Stomach (tissue), 8 donors: ENCODE measurements at regions not wholly inside any gene's neighbourhood (a gene's known extent, or its start where the extent isn't known, plus 50 kb on each side); places are given as distances from the start of the nearest gene placed in this dataset.
A peak's percentile ranks its signal among the peaks of the same experiment; 100 is the strongest.

ENCODE experiments used
- DNase-seq, 2 donors: peaks; one replicate each; pipeline versions ENCODE4 v3.0.0 to v3.0.0-alpha.2; 2013 to 2019
- H3K27ac ChIP-seq, 5 donors: fragments of 200-600 bp in 4 of 5; sonication (generic) in 4 of 5; one replicate each; pipeline ENCODE4 v1.5.1; 2013 to 2019; ENCODE audit warnings: mild to moderate bottlenecking in 1 of 5, moderate library complexity in 1 of 5
- H3K27me3 ChIP-seq, 3 donors: fragments of 200-600 bp; sonication (generic); one replicate each; pipeline ENCODE4 v1.5.1; 2017 to 2019; ENCODE audit warnings: mixed run types in 1 of 3
- H3K36me3 ChIP-seq, 4 donors: fragments of 200-600 bp; sonication (generic); 1 replicate in 3 of 4; 2 replicates in 1 of 4; pipeline ENCODE4 v1.5.1; 2016 to 2019
- H3K4me1 ChIP-seq, 4 donors: fragments of 200-600 bp; sonication (generic); one replicate each; pipeline ENCODE4 v1.5.1; 2016 to 2019
- H3K4me3 ChIP-seq, 4 donors: fragments of 200-600 bp; sonication (generic) in 3 of 4; one replicate each; pipeline ENCODE4 v1.5.1; 2016 to 2019; ENCODE audit warnings: mild to moderate bottlenecking in 1 of 4
- H3K9me3 ChIP-seq, 4 donors: fragments of 200-600 bp; sonication (generic); one replicate each; pipeline ENCODE4 v1.5.1; 2016 to 2019
- CTCF ChIP-seq, 7 experiments: fragments of 450-650 bp in 4 of 7; fragments of 200-600 bp in 3 of 7; sonication (generic) in 3 of 7; IDR thresholded peaks; one replicate each; pipeline ENCODE4 v1.5.1; 2016 to 2019; ENCODE audit warnings: antibody characterized with exemption in 7 of 7, control low read depth in 2 of 7, mild to moderate bottlenecking in 1 of 7
- EP300 ChIP-seq: sonication (generic); formaldehyde crosslinking; IDR thresholded peaks from one replicate; pipeline ENCODE4 v1.6.1; 2017; ENCODE audit warnings: antibody characterized with exemption
- POLR2A ChIP-seq, 4 donors: fragments of 450-650 bp; IDR thresholded peaks; one replicate each; pipeline ENCODE4 v1.6.1; 2016; ENCODE audit warnings: antibody characterized with exemption in 4 of 4, control low read depth in 2 of 4, mild to moderate bottlenecking in 1 of 4, moderate library complexity in 1 of 4
- POLR2AphosphoS5 ChIP-seq, 3 donors: sonication (generic); formaldehyde crosslinking; IDR thresholded peaks; one replicate each; pipeline ENCODE4 v1.6.1; 2016; ENCODE audit warnings: antibody characterized with exemption in 3 of 3
- WGBS, 5 donors: extraction: QIAGEN DNeasy Blood & Tissue Kit in 3 of 5; methylation state at CpG; one replicate each; pipeline versions ENCODE4 v1.1.5 to v1.1.7; 2013 to 2018; 5-methylcytosine and 5-hydroxymethylcytosine counted together
- intact Hi-C: fragments of 100-400 bp; cut with DNase I; formaldehyde crosslinking; loops from one replicate; pipeline ENCODE4 v1.15.1; 2023; ENCODE audit warnings: low total_unique reads
- donor health status: healthy with polysubstance abuse.
- donor health status: Bipolar disorder and iron deficiency.
- donor health status: healthy.

GRCh38 chr1:69263921-69264391 is 303.8 kb upstream of the LRRC7 start:
- TF ChIP-seq EP300 (no peak), CTCF (IDR thresholded peaks at IDR 0.05) (no peak)
- H3K4me3 ChIP-seq = no peak overlapping the region
- H3K27me3 ChIP-seq = no peaks in the 10 kb centered on the region
- H3K4me1 ChIP-seq = peaks cover 0 to 19% (median 5%) of the 10 kb centered on the region in 4 donors
- no peaks in the 10 kb centered on the region for H3K9me3 ChIP-seq
- DNase-seq = peak in 1 of 2 donors; percentile 70
- H3K36me3 ChIP-seq = no peaks in the 10 kb centered on the region
- no peak overlapping the region for H3K27ac ChIP-seq
- intact Hi-C loops = no loop called here
- WGBS, 5 donors = 45 to 68% (median 65%) methylated on average over 3 of the region's 3 CpGs

GRCh38 chr1:69269491-69269890 is 298.2 kb upstream of the LRRC7 start:
- intact Hi-C loops = no loop called here
- no peak overlapping the region for H3K4me3 ChIP-seq
- H3K9me3 ChIP-seq = no peaks in the 10 kb centered on the region
- DNase-seq = peak in 1 of 2 donors; percentile 14
- H3K36me3 ChIP-seq = no peaks in the 10 kb centered on the region
- H3K27ac ChIP-seq = peak overlapping the region in 1 of 5 donors; percentile 18
- 27 to 53% (median 42%) methylated on average over 2 of the region's 2 CpGs for WGBS, 5 donors
- peaks cover 6 to 26% (median 14%) of the 10 kb centered on the region in 4 donors for H3K4me1 ChIP-seq
- TF ChIP-seq CTCF (IDR thresholded peaks at IDR 0.05) = no peak
- no peaks in the 10 kb centered on the region for H3K27me3 ChIP-seq

- no peaks in the 10 kb centered on the region for H3K36me3 ChIP-seq
- no peaks in the 10 kb centered on the region for H3K27me3 ChIP-seq
- TF ChIP-seq POLR2AphosphoS5 (IDR thresholded peaks at IDR 0.05) = no peak
- no peak for TF ChIP-seq EP300
- TF ChIP-seq CTCF (IDR thresholded peaks at IDR 0.05) = no peak
- no peak for TF ChIP-seq POLR2A (IDR thresholded peaks at IDR 0.05)
- H3K27ac ChIP-seq = peak overlapping the region in 2 of 5 donors; percentile 1 to 11
- H3K4me3 ChIP-seq = no peak overlapping the region
- no peaks in the 10 kb centered on the region for H3K9me3 ChIP-seq
- 16 to 33% (median 21%) methylated on average over 5 of the region's 5 CpGs for WGBS, 5 donors
- DNase-seq = peak in 1 of 2 donors; percentile 38
- intact Hi-C loops = no loop called here
- peaks cover 6 to 23% (median 13%) of the 10 kb centered on the region in 4 donors for H3K4me1 ChIP-seq
Observed at GRCh38 chr1:69271587-69272125, 296.1 kb upstream of the LRRC7 start.

DNA sequence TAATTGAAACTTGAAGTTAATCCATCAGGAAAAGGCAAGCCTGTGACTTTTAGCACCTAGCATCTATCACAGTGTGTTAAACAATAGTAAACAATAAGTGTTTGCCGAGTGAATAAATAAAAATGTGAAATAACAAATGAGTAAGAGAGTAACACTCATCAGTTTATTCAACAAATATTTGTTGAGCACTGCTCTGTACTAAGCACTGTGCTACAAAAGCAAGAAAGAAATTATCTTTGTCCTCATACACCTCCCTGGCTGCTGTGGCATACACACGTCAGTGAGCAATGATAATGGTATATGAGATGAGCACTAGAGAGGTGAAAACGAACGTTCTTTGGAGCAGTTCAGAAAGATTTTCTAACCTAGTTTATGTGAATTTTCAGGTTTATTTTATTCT is 295.0 kb upstream of the LRRC7 start:
- Histone ChIP-seq H3K36me3 (no peaks in the 10 kb centered on the region), H3K9me3 (no peaks in the 10 kb centered on the region), H3K4me1 (peaks cover 6 to 23% (median 13%) of the 10 kb centered on the region in 4 donors), H3K27ac (no peak overlapping the region), H3K27me3 (no peaks in the 10 kb centered on the region), H3K4me3 (no peak overlapping the region)
- intact Hi-C loops = no loop called here
- DNase-seq = no peak
- TF ChIP-seq CTCF (IDR thresholded peaks at IDR 0.05) (no peak), EP300 (no peak), POLR2A (IDR thresholded peaks at IDR 0.05) (no peak), POLR2AphosphoS5 (IDR thresholded peaks at IDR 0.05) (no peak)
- whole genome bisulfite sequencing, 5 donors = 35 to 63% (median 49%) methylated on average over 4 of the region's 4 CpGs
